UCSD-AML1 (cell line): ENCODE measurements at regions not wholly inside any gene's neighbourhood (a gene's known extent, or its start where the extent isn't known, plus 50 kb on each side); places are given as distances from the start of the nearest gene placed in this dataset.

Source experiments
- DNase-seq: peaks from one replicate; lab custom pipeline; 2025; ENCODE audit not compliant: unreplicated experiment; lab: John Stamatoyannopoulos, UW

GRCh38 chr2:228658998-228659397 is 477.5 kb upstream of the SPHKAP start:
- DNase-seq = no peak

- no peak for DNase-seq
Measured at GRCh38 chr2:228657807-228658402, 476.4 kb upstream of the SPHKAP start.

GRCh38 chr2:228655331-228655730 is 473.8 kb upstream of the SPHKAP start:
- DNase-seq = no peak

DNA sequence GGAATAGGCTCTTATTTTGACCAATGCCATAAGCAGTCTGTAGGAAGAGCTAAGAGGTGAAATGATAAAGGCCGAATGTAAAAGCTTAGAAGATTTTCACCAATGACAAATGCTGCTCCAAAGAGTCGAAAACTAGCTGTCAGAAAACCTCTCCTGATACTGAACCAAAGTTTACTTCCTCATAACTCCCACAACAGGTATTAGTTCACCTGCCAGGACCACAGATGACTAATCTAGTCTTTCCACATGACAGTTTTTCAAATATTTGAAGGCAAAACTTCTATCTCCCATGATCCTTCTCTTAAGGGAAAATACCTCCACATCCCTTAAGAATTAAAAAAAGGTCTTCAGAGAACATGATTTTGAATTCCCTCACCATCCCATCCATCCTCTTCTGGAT is 473.2 kb upstream of the SPHKAP start:
- no peak for DNase-seq

DNA sequence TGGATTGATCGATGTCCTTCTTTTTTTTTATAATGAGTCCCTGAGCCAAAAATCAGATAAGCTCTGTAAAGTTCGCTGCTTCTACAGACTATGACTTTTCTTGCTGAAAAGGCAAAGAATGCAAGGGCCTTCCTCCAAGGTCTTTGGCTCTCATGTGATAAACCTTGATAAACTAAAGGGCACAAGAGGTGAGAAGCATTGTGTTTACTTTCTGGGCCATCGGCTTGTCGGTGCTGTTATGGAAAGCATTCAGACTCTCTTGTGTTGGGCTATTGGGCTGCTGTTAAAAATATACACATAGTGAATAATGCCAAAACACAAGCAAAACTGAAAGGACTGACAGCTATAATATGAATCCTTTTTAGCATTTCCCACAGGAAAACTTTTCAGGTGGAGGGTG is 472.4 kb upstream of the SPHKAP start:
- no peak for DNase-seq

DNA sequence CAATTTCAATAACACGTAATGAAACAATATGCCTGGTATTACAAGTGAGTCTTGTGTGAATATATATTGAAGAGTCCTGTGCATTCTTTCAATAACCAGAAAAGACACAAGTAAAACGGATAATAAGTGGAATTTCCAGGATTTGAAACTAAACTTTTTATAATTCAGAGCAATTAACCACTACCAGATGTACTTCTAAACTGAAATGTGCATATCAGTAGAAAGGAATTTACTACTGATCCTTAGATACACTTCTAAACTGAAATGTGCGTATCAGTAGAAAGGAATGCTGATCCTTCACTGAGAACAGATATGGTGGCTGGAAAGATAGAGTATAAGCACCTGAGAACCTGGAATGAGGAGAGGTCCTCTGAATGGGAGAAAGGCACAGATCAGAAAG is 470.9 kb upstream of the SPHKAP start:
- no peak for DNase-seq

GRCh38 chr2:228649876-228650275 is 468.4 kb upstream of the SPHKAP start:
- no peak for DNase-seq

GRCh38 chr2:228649447-228649846 is 468.0 kb upstream of the SPHKAP start:
- no peak for DNase-seq

DNA sequence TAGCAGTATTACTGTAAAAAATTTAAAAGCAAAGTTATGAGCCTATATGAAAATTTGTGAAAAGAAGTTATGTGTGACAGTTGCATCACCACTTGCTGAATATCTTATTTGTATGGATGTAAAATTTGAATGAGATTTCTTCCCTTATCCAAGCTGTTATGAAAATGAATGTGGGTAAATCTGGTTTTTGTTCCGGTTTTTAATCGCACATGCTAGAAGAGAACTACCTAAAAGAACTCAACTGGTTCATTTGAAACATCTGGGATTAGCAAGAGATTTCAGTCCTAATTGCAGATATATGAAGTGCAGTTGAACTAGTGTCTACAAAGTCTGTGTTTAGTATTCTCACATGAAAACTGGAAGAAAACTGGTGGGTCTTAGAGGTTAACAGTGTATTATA is 467.1 kb upstream of the SPHKAP start:
- no peak for DNase-seq

GRCh38 chr2:228646061-228646460 is 464.6 kb upstream of the SPHKAP start:
- no peak for DNase-seq

GRCh38 chr2:228644199-228644598 is 462.7 kb upstream of the SPHKAP start:
- DNase-seq = no peak

- no peak for DNase-seq
Measured at GRCh38 chr2:228642861-228643260, 461.4 kb upstream of the SPHKAP start.

GRCh38 chr2:228630786-228631185 is 449.3 kb upstream of the SPHKAP start:
- DNase-seq = no peak

GRCh38 chr2:228629251-228629650 is 447.8 kb upstream of the SPHKAP start:
- DNase-seq = no peak

DNA sequence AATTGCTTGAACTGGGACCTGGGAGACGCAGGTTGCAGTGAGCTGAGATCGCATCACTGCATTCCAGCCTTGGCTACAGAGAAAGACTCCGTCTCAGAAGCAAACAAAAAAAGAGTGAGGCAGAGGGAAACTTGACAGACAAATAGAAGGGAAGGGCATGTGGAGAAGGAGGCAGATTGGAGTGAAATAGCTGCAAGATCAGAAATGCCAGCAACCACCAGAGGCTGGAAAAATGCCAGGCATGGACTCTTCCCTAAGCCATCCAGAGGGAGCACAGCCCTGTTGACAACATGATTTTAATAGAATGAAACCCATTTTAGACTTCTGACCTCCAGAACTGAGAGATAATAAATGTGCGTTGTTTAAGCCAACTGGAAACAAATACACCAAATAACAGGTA is 447.2 kb upstream of the SPHKAP start:
- DNase-seq = no peak

GRCh38 chr2:228627510-228627909 is 446.0 kb upstream of the SPHKAP start:
- DNase-seq = no peak

DNA sequence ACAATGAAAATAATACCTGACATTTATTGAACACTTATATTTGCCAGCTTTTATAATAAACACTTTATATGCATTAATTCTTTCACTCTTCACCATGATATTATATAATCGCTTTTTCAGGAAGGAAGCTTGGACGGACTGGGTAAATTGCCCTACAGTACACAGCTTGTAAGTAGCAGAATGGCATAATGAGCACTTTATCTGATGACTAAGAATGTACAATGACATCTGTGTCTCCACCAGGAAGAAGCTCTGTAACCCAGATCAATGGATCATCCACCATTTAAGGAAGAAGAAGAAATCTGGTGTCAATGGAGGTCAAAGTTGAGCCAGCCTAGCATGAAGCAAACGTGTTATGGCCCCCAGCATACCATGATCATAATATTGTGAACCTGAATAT is 444.0 kb upstream of the SPHKAP start:
- DNase-seq = no peak

GRCh38 chr2:228624733-228625132 is 443.2 kb upstream of the SPHKAP start:
- no peak for DNase-seq

- DNase-seq = no peak
Measured at GRCh38 chr2:228615496-228615895, 434.0 kb upstream of the SPHKAP start.

GRCh38 chr2:228614741-228615140 is 433.3 kb upstream of the SPHKAP start:
- no peak for DNase-seq

DNA sequence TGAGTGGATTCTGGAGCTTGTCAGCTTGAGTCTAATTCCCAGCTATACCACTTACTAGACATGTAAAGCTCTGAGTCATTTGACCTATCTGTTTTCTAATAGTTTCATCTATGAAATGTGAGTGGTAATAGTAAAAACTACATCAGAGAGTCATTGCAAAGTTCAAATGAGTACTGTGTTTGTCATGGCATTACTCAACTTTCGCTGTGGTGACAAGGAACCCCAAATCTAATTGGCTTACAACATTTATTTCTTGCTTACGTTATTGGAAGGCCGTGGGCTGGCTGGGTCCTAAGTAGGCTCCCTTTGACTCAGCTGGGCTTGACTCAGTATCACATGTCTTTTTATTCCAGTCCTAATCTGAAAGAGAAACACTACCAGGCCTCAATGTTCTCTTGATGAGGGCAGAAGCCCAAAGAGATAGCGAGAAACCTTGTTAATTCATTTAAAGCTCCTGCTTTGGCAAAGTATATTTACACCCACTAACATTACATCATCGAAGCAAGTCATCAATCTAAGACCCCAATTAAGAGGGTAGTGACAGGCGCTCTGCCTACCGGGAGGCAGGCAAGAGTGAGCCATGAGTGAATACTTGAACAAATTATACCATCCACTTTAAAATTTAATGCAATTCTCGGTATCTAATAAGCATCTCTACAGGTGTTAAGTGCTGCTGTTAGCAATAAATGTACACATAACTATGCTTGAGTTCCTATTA is 431.8 kb upstream of the SPHKAP start:
- no peak for DNase-seq

DNA sequence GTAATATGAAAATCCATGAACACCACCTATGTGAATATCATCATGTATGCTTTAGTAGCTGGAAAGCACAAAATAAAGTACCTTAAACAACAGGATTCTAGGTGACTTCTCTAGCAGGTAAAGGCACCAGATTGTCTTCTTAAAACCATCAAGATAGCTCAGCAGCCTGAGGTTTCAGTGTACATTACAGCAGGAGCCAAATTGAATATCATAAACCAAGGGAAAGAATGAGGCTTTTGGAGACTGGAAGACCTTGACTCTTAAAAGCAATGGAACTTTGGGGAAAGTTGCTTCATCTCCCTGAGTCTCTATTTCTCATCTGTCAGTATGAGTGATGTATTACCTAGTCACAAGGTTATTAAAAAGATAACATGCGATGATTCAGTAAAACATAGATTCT is 429.7 kb upstream of the SPHKAP start:
- no peak for DNase-seq

GRCh38 chr2:228602288-228602687 is 420.8 kb upstream of the SPHKAP start:
- DNase-seq = no peak
